IPS-NIHi11 (cell line): ENCODE measurements at regions not wholly inside any gene's neighbourhood (a gene's known extent, or its start where the extent isn't known, plus 50 kb on each side); places are given as distances from the start of the nearest gene placed in this dataset.
"Not testable (repeated sequence)": the region's sequence is repeated elsewhere in the genome, so short reads cannot be mapped to it uniquely, and the experiment has no call there.

Experiments used
- DNase-seq: peaks from one replicate; pipeline ENCODE4 v3.0.0; 2012; ENCODE audit warnings: mixed read lengths, low spot score

GRCh38 chr9:589723-590122, 251.8 kb upstream of the DMRT1 start:
- DNase-seq, result no peak

DNA sequence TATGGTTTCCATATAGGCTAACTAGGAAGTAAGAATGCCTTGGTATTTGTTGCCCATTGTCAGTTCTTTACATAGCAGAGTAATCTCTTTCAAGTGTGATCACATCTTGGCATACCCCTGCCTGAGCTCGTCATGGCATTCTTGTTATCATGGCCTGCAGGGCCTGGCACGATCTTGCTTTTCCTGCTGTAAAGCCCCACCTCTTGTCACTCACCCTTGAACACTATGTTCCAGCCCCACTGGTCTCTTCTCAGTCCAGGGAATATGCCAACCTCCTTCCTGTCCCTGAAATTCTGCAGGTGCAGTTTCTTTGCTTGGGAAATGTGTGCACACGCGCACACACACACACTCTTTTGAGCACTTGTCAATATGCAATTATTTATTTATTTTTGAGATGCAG, 250.2 kb upstream of the DMRT1 start:
- DNase-seq, result peak; percentile 11

GRCh38 chr9:592225-592624, 249.3 kb upstream of the DMRT1 start:
- no peak for DNase-seq

DNA sequence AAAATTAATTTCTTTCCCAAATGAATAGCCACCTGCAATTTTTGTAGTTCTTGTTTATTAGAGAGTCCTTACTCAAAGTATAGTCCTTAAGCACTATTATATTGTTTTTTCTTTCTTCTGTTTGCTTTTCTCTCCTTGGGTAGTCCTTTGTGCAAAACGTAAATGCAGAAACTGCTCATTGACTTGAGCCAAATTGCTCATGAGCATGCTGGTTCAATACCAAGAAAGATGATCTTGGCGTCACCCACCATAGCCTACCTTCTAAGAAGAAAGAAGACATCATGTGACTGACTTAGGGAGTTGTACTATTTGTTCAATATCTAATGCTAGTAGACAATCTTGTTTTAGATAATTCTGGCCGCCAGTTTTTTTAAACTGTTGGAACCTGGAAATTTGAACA, 248.8 kb upstream of the DMRT1 start:
- DNase-seq, result no peak

- DNase-seq, result no peak
These were observed 247.7 kb upstream of the DMRT1 start for GRCh38 chr9:593809-594208.

GRCh38 chr9:596703-597102, 244.8 kb upstream of the DMRT1 start:
- DNase-seq, result no peak

DNA sequence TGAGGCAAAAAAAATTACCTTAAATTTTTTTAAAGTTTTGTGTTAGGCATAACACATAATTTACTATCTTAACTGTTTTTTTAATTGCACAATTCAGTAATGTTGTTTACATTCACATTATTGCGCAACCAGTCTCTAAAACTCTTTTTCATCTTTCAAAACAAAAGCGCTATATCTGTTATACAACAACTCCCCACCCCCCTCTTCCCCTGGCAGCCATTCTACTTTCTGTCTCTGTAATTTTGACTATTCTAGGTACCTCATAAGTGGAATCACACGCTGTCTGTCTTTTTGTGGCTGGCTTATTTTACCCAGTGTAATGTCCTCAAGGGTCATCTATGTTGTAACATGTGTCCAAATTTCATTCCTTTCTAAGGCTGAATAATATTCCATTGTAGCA, 241.5 kb upstream of the DMRT1 start:
- DNase-seq, result no peak

DNA sequence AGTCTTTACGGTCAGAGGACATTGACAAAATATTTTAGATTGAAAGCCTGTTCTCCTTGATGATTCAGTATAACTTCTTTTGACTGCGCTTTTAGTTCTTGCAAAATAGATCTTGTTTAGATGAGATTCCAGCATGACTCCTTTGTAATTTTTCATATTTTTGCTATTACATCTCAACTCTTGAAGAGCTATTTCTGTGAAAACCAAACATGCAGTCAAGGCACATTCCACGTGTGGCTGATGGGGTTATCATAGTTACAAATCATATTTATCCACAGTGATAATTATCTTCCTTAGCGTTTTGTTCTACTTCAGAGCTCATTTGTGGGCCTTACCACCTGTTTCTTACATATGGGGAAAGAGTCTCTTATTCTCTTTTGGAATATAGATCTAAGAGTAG, 238.8 kb upstream of the DMRT1 start:
- DNase-seq, result no peak

DNA sequence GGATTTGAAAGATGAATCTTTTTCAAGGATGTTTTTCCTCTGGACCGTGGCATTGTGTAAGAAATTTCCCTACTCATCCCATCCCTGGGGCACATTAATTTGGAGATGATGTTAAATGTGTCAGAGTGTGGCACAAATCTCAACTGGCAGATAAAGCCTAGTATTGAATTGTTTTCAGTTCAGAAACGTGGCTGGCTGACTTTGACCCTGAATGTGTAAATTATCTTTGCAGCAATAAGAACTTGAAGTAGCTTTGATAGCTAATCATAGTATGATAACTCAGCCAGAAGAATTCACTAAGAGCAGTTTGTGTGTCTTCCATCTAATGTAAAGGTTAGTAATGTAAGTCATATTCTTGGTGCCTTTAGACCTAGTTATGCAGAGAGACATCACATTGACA, 238.4 kb upstream of the DMRT1 start:
- DNase-seq, result no peak

GRCh38 chr9:607417-607816, 234.1 kb upstream of the DMRT1 start:
- no peak for DNase-seq

GRCh38 chr9:613771-614347, 227.6 kb upstream of the DMRT1 start:
- peak; percentile 63 for DNase-seq

- DNase-seq, result no peak
These were observed 227.1 kb upstream of the DMRT1 start for GRCh38 chr9:614431-614830.

DNA sequence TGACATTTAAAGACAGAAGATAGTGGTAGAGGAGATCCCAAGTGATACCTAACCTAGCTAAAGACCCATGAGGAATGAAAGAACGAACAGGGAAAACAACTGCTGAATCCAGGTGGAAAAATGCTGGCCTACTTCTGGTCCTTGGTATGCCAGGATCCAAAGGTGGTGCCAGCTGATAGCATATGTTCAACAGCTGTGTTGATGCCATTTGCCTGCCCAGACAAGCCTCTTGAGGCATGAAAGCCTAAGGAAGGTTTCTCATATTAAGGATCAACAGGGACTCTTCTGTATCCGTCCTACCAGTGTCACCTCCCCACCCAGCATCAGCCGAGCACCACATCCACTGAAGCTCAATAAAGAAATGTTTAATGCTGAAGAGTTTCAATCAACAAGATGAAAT, 225.7 kb upstream of the DMRT1 start:
- DNase-seq, result no peak

GRCh38 chr9:616694-617093, 224.8 kb upstream of the DMRT1 start:
- DNase-seq, result no peak

DNA sequence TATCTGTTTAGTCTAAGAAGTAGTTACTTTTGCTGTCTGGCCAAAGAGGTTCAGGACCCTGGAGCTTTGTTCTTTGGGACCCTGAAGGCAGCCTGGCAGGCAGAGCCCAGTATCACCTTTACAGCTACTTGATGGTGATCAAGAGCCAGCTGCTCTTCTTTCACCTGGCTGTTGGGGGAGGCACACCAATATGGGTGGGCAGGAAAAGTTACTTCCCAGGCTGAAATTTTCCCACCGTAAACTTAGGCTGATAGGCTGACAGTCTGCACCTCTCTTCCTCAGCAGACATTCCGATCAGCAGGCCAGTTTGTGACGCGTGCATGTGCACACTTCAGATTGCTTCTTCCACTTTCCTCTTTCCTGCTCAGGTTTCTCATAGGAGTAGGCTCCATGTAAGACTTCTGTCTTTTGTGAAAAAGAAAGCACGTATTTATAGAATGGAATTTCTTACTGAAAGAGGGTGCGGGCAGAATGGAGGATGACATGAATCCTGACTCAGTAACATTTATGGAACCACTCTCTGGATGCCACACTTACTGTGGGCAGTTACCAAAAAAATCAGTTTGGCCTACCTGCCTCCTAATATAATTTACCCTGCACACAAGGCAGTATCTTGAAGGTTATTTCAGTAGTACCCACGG, 223.9 kb upstream of the DMRT1 start:
- no peak for DNase-seq

DNA sequence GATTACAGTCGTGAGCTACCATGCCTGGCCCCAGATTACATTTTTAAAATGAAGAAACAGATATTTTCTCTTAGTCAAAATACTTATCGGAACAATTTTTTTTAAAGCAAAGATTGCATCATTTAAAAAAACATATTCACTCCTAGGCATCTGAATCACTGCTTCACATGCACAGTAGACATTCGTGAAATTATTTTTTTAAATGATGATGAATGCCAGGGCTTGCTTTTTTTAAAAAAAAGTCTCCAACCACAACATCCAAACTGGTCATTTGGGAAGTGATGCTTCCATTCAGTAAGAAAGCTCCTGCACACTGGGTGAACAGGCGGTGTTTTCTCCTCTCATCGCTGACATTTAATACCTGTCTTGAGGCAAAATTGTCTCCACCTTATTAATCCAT, 223.0 kb upstream of the DMRT1 start:
- no peak for DNase-seq

DNA sequence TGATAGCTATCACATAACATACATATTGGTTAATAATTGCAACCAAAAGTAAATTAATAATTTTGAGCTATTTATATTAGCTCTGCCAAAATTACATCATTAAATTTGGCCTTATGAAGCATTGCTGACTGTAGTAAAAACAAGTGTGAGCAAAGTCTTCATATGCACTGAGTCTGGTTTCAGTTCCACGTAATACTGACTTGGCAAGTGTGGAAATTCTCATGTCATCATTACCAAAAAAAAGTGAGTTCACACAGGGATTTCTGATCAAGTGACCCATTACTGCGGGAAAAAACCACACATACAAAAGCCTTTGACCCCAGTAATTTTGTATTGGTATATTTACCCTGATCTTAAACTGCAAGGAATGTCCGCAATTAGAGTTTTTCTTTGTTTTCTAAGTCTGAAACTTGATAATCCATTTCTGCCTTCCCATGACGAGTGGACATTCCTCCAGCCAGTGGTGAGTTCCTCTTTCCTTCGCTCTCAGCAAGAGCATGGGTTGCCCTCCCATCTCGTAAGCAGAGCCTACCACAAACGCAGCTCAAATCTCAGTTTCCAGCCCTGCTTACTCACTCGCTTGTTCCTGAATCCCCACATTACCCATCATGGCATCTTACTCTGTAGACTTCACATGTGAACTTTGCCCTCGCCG, 220.2 kb upstream of the DMRT1 start:
- no peak for DNase-seq

DNA sequence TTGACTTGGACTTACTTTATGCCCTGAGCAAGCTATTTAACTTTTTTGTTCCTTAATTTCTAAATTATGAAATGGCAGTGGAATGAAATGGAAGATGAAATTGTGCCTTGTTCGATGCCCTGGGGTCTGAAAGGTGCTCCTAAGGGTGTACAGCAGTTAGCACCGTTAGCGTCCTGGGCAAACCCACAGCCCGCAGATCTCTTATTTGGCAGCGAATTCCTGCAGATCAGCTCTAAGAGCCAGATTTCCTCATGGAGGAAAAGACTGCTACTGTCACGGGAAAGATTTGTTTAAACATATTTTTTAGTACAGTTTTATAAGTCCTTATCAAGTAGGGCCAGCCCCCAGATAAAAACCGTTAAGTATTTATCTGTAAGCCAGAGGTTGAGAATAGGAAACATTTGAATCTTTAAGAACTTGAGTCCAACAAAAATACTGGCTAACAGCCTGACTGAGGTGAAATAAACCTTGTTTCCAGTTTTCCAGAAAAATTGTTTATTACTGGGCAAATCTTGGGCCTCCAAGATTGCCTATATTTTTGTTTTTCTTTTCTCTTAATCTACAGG, 216.5 kb upstream of the DMRT1 start:
- no peak for DNase-seq

GRCh38 chr9:625613-626012, 215.9 kb upstream of the DMRT1 start:
- DNase-seq, result no peak

- not testable (repeated sequence) for DNase-seq
These were observed 215.4 kb upstream of the DMRT1 start for GRCh38 chr9:626114-626513.

DNA sequence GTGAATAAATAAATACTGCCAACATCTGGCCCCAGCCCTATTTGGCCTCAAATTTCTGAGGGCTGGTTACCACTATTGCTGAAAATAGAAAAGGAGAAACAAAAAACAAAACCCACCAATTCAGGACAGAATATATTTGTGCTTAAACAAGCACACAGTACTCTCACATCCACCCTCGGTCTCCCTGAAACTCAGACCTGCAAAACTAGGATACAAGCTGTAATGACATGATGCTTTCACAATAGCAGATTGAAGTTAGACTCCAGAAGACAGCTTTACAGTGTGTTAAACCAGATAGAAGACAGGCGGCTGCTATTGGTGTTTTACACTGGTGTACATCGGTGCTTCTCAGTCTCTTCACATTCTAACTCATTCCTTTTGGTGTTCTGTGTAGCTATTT, 214.9 kb upstream of the DMRT1 start:
- DNase-seq, result no peak

DNA sequence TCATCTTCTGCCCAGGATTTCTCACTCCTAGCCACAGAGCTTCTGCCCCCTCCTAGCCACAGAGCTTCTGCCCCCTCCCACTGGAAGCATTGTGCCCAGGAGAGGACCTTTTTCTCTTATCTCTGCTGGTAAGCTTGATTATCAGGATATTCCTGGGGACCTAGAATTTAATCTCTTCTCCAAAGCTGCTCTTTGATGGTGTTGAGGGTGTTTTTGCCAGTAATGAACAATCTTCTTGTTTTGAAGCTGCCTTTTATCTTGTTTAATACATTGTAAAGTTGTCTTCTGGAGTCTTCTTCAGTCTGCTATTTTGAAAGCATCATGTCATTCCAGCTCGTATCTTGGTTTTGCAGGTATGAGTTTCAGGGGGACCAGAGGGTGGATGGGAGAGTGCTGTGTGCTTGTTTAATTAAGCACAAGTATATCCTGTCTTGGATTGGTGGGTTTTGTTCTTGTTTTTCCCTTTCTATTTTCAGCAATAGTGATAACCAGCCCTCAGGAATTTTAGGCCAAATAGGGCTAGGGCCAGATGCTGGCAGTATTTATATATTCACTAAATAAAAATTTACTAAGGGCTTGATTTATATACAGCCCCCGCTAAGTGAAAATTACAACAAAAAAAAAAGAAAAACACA, 214.0 kb upstream of the DMRT1 start:
- DNase-seq, result no peak

- no peak for DNase-seq
These were observed 212.4 kb upstream of the DMRT1 start for GRCh38 chr9:629146-629545.
